Breast epithelium (tissue), 4 donors: ENCODE measurements at regions not wholly inside any gene's neighbourhood (a gene's known extent, or its start where the extent isn't known, plus 50 kb on each side); places are given as distances from the start of the nearest gene placed in this dataset.

Experiments
- DNase-seq, 2 donors: peaks; one replicate each; pipeline ENCODE4 v3.0.0-alpha.2; 2019; ENCODE audit warnings: low spot score in 2 of 2
- H3K27ac ChIP-seq, 2 donors: fragments of 200-600 bp; sonication (generic) in 1 of 2; one replicate each; pipeline ENCODE4 v1.5.1; 2016 to 2019; ENCODE audit warnings: mild to moderate bottlenecking in 1 of 2
- H3K27me3 ChIP-seq, 2 donors: fragments of 200-600 bp; sonication (generic) in 1 of 2; one replicate each; pipeline versions ENCODE4 v1.5.1 to v1.6.0; 2017 to 2019; ENCODE audit warnings: control low read depth in 1 of 2, mild to moderate bottlenecking in 1 of 2
- H3K36me3 ChIP-seq: fragments of 200-600 bp; one replicate; pipeline ENCODE4 v1.5.1; 2019
- H3K4me1 ChIP-seq, 2 donors: fragments of 200-600 bp; sonication (generic); one replicate each; pipeline ENCODE4 v1.5.1; 2016 to 2019; ENCODE audit warnings: control low read depth in 1 of 2
- H3K4me3 ChIP-seq, 3 donors: fragments of 200-600 bp; sonication (generic); 1 replicate in 2 of 3; 2 replicates in 1 of 3; pipeline ENCODE4 v1.5.1; 2016 to 2019; ENCODE audit warnings: mild to moderate bottlenecking in 3 of 3, moderate library complexity in 2 of 3
- H3K9me3 ChIP-seq, 2 donors: fragments of 200-600 bp; sonication (generic) in 1 of 2; one replicate each; pipeline ENCODE4 v1.5.1; 2016 to 2019; ENCODE audit warnings: control low read depth in 1 of 2
- POLR2A ChIP-seq: fragments of 450-650 bp; IDR thresholded peaks from one replicate; pipeline ENCODE4 v1.6.1; 2016; ENCODE audit warnings: antibody characterized with exemption, mild to moderate bottlenecking, moderate library complexity
- POLR2AphosphoS5 ChIP-seq, 3 donors: sonication (generic); formaldehyde crosslinking; IDR thresholded peaks; one replicate each; pipeline ENCODE4 v1.6.1; 2017; ENCODE audit warnings: antibody characterized with exemption in 3 of 3
- intact Hi-C: fragments of 100-400 bp; cut with DNase I; formaldehyde crosslinking; loops from one replicate; pipeline ENCODE4 v1.15.1; 2023; ENCODE audit warnings: low total_unique reads
- TF ChIP-seq, protein P1 (sequence below), 3 donors: fragments of 450-650 bp; IDR thresholded peaks; one replicate each; pipeline ENCODE4 v1.5.1; 2016 to 2017; ENCODE audit warnings: antibody characterized with exemption in 3 of 3, mild to moderate bottlenecking in 3 of 3, moderate library complexity in 3 of 3

DNA sequence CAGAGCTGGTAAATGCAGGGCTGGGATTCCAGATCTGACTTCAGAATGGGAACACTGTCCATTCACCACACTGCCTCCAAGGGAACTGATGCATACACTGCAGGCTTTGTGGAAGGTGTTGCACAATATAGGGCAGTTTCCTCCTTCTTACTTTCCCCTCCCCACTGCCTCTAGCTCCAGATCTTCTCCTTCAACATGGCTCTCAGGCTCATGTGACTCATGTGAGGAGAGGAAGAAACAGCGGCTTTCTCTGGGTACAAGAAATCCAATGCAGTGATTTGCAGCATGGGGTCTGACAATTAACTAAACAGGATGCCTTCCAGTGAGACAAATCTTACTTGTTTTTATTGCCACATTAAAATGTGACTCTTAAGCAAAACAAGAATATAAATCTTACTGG lies 447.6 kb upstream of the CCDC196 start:
- peak in 1 of 2 donors; percentile 54 for DNase-seq
- H3K36me3 ChIP-seq = no peaks in the 10 kb centered on the region
- no peaks in the 10 kb centered on the region for H3K27me3 ChIP-seq
- H3K4me3 ChIP-seq = no peak overlapping the region
- intact Hi-C loops = no loop called here
- TF ChIP-seq, protein P1, sequence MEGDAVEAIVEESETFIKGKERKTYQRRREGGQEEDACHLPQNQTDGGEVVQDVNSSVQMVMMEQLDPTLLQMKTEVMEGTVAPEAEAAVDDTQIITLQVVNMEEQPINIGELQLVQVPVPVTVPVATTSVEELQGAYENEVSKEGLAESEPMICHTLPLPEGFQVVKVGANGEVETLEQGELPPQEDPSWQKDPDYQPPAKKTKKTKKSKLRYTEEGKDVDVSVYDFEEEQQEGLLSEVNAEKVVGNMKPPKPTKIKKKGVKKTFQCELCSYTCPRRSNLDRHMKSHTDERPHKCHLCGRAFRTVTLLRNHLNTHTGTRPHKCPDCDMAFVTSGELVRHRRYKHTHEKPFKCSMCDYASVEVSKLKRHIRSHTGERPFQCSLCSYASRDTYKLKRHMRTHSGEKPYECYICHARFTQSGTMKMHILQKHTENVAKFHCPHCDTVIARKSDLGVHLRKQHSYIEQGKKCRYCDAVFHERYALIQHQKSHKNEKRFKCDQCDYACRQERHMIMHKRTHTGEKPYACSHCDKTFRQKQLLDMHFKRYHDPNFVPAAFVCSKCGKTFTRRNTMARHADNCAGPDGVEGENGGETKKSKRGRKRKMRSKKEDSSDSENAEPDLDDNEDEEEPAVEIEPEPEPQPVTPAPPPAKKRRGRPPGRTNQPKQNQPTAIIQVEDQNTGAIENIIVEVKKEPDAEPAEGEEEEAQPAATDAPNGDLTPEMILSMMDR (IDR thresholded peaks at IDR 0.05) = no peak
- TF ChIP-seq POLR2A (no peak), POLR2AphosphoS5 (IDR thresholded peaks at IDR 0.05) (peak in 1 of 3 donors; percentile 60)
- H3K9me3 ChIP-seq = no peaks in the 10 kb centered on the region
- H3K4me1 ChIP-seq = no peaks in the 10 kb centered on the region
- peak overlapping the region; percentile 34 to 52 for H3K27ac ChIP-seq

DNA sequence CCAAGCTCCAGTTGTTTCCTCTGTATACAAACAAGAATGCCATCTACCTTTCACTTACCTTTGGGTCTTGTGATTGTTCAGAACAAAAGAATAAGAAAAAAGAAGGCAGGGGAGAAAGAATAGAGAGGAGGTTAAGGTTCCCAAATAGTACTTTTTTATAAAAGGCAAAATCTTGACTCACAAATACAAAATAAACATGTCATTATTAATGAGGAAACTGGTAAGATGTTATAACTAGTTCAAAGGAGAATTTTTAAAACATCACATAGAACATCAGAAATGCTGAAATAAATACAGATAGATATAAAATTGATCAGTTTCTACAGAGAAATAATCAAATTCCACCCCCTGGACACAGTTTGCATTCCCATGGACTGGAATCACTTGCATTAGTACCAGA lies 446.7 kb upstream of the CCDC196 start:
- no peaks in the 10 kb centered on the region for H3K4me1 ChIP-seq
- no peaks in the 10 kb centered on the region for H3K9me3 ChIP-seq
- TF ChIP-seq, protein P1 (IDR thresholded peaks at IDR 0.05) = no peak
- TF ChIP-seq POLR2AphosphoS5 (IDR thresholded peaks at IDR 0.05) (no peak), POLR2A (no peak)
- intact Hi-C loops = no loop called here
- no peak for DNase-seq
- no peak overlapping the region for H3K27ac ChIP-seq
- no peak overlapping the region for H3K4me3 ChIP-seq
- H3K27me3 ChIP-seq = no peaks in the 10 kb centered on the region
- no peaks in the 10 kb centered on the region for H3K36me3 ChIP-seq

DNA sequence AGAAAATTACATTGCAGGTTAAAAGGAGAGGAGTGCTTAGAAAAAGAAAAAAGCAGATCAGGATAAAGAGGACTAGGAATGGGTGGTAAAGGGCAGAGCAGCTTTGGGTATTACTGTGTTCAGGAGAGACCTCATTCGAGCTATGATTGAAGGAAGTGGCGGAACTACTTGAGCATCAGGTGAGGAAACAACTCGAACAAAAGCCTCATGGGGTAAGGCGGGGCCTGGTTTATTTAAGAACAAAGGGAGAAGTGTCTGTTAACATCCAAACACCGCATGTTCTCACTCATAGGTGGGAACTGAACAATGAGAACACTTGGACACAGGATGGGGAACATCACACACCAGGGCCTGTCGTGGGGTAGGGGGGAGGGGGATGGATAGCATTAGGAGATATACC lies 444.6 kb upstream of the CCDC196 start:
- H3K9me3 ChIP-seq = no peaks in the 10 kb centered on the region
- intact Hi-C loops = no loop called here

DNA sequence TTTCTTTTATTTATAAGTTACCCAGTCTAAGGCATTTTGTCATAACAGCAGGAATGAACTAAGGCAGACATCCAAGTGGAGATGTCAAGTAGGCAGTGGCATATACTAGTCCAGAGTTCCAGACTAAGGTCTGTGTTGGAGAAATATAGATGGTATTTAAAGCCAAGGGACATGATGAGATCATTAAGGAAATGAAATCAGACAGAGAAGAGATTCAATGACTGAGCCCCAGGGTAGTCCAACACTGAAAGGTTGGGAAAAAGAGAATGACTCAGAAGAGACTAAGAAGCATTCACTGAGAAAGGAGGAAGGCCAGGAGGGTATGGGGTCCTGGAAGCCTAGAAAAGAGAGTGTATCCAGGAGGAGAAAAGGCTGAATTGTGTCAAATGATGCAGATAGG lies 442.2 kb upstream of the CCDC196 start:
- Histone ChIP-seq H3K4me1 (no peaks in the 10 kb centered on the region), H3K4me3 (no peak overlapping the region), H3K27me3 (no peaks in the 10 kb centered on the region), H3K9me3 (no peaks in the 10 kb centered on the region), H3K27ac (no peak overlapping the region), H3K36me3 (no peaks in the 10 kb centered on the region)
- DNase-seq = no peak
- intact Hi-C loops = no loop called here
- TF ChIP-seq, protein P1 (IDR thresholded peaks at IDR 0.05) = no peak
- TF ChIP-seq POLR2A = no peak
- no peak for TF ChIP-seq POLR2AphosphoS5 (IDR thresholded peaks at IDR 0.05)

More for the DNA sequence above, 444.6 kb upstream of the CCDC196 start:
- Histone ChIP-seq H3K36me3 (no peaks in the 10 kb centered on the region), H3K27me3 (no peaks in the 10 kb centered on the region), H3K4me3 (no peak overlapping the region), H3K4me1 (no peaks in the 10 kb centered on the region), H3K27ac (no peak overlapping the region)
- TF ChIP-seq POLR2A = no peak
- TF ChIP-seq POLR2AphosphoS5 (IDR thresholded peaks at IDR 0.05) = no peak
- TF ChIP-seq, protein P1 (IDR thresholded peaks at IDR 0.05) = no peak
- no peak for DNase-seq

DNA sequence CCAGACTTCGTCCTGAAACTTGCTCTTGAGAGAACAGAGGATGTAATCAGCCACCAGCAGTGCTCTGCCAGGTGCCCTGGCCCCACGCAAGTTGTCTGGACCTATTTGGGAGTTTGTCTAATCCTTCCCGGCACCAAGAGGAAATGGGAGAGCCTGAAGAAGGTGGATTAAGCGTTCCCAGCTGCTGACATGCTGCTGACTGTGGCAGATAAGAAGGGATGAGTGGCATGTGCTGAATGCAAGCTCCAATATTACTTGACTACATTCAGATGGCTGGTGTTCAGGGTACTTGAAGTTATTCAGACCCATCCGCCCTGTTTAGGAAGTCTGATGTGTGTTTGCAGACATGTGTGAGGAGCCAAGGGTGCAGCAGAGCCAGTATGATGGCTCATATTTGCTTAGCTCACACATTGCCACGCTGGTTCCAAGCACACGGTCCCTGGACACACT lies 440.6 kb upstream of the CCDC196 start:
- Histone ChIP-seq H3K9me3 (no peaks in the 10 kb centered on the region), H3K4me1 (no peaks in the 10 kb centered on the region), H3K4me3 (no peak overlapping the region), H3K36me3 (no peaks in the 10 kb centered on the region), H3K27ac (no peak overlapping the region), H3K27me3 (no peaks in the 10 kb centered on the region)
- no peak for DNase-seq
- intact Hi-C loops = no loop called here
- TF ChIP-seq, protein P1 (IDR thresholded peaks at IDR 0.05) = no peak
- no peak for TF ChIP-seq POLR2AphosphoS5 (IDR thresholded peaks at IDR 0.05)
- no peak for TF ChIP-seq POLR2A
